ENCODE measurements at regions not wholly inside any gene's neighbourhood (a gene's known extent, or its start where the extent isn't known, plus 50 kb on each side); places are given as distances from the start of the nearest gene placed in this dataset.
"Not testable (repeated sequence)": the region's sequence is repeated elsewhere in the genome, so short reads cannot be mapped to it uniquely, and the experiment has no call there.

DNA sequence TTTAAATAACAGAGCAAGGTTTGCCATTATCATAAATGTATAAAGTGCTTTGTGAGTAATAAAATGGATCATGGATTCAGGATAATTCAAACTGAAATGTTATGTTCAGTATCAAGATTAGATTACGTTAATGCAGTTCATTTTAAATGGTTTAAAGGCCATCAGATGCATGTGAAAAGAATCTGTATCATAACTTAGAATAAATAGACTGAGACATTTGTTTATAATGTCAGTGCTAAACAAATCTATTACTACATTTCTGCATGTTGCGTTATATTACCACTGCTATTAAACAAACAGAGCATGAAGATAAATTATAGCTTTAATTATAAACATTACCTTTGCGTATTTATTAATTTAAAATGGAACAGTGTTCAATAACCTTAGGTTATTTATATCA lies 160.2 kb downstream of the TOX3 start:
- no peak for DNase-seq

DNA sequence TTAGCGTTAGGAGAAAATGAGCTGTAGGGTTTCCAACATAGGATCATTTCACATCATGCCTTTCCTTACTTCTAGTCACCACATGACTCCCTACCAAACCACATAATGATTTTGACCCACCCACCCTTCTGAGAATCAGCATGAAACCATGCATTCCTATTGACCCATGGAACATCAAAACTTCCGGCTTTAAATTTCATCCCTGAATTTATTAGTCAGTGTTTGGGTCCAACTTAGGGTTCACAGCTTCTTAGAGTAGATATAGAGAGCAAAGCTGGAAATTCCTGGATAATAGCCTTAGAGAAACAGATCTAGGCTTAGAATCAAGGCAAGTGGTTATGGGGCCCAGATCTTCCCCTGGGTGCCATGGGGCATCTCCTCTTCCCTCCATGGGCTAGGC lies 162.6 kb downstream of the TOX3 start:
- DNase-seq, result no peak

DNA sequence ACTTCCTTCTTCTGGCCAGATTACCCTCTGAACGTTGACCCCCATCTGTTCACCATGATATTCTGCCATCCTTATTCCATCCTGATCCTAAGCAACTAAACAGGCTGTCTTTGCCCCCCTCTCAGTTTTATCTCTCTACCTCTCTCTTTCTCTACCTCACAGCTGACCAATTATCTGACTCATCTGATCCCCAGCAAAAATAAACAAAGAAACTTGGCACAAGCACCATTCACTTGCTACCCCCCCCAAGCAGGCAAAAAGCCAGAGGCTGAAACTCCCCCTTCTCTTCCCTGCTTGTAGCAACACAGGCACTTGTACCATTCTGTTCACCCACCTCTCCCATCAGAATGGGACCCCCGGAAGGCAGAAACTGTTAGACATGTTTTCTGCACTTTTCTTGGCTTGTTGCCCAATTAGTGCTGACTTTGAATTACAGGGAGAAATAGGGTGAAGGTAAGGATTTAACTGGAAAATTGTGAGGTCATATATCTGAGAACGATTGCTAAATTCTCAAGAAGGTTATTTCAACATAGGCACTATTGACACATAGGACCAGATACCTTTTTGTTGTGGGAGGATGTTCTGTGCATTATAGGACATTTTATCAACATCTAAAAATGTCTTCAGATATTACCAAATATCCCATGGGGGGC lies 163.2 kb downstream of the TOX3 start:
- DNase-seq, result no peak

DNA sequence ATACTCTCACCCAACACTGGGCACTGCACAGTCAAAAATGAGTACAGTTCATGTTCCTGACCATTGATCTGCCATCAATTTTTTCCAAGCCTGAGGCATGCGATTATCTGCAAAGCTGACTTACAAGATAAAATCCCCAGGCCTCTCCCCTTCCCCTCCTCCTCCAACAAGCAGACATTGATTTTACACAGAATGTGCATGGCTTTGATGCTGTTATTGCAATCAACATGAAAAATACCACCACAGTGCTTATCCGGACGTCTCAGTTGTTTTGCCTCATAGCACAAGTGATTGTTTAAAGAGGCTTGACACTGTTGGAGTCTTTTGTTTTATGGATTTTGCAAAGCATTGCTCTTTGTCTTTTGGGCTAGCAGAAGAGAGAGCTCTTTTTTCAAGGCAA lies 163.8 kb downstream of the TOX3 start:
- DNase-seq, result no peak

DNA sequence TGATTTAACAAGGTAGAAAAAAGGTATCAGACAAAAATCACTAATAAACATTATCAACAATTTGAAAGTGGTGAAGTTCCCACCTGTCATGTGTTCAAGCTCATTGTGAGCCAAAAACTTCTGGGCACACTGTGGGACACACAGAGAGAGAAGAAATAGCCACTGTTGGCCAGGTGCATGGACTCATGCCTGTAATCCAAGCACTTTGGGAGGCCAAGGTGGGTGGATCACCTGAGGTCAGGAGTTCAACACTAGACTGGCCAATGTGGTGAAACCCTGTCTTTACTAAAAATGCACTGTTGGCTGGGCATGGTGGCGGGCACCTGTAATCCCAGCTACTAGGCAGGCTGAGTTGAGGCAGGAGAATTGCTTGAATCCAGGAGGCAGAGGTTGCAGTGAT lies 167.4 kb downstream of the TOX3 start:
- DNase-seq, result no peak

DNA sequence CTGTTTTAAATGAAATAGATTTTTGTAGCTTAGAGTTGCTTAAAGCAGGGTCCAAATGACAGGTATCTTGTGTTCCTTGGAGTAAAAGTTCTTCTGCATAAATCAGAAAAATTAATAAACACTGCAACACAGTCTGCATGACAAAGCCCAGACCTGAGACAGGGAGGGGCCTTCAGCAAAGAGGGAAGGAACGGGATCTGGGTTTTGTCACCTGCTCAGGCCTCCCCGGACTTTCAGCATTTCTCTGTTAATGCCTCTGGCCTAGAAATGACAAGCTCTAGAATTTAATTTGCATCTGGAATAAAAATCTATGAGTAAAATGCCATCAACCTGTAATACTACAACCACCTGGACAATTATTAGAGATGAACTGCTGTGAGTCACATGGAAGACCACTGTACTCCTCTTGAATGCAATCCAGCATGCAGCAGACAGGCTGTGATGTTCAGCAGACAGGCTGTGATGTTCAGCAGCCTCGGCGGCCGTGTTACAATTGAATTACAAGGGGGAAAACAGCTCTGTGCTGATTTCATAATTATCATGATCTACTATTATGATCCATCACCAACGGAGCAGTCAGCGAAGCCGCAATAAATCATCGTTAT lies 170.2 kb downstream of the TOX3 start:
- no peak for DNase-seq

DNA sequence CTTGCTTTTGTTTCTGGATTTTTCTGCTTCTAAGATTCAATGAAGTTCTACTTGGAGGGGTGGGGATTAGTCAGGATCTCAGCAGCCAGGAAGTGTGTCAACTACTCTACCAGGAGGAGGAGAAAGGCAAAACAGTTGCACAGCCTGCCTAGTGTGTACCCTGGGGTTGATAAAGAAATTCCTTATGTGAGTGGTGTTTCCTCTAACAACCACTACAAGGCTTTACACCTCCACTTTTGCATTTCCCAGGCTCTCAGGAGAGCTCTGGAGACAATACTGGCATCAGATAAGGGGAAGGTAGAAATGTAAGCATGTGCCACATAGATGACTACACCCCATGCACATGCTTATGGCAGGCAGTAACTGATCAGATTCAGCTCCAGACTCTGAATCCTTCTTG lies 174.6 kb downstream of the TOX3 start:
- DNase-seq, result no peak

DNA sequence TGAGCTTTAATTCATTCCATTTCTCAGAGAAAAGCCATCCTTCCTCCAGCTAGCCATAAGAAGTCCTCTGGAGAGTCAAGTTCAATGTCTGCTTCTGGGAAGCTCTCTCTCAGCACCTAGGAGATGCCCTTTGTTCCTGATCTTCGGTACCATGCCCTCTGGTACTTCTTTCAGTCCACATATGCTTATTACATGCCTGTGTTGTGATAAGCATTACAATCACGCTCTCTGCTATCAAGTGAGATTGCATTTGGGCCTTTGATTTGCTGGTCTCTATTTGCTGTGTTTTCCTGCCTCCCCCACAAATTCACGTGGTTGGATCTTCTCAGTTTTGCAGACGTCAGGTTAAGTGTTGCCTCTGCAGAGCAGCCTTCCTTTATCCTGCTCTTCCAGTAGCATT lies 178.1 kb downstream of the TOX3 start:
- DNase-seq, result no peak

DNA sequence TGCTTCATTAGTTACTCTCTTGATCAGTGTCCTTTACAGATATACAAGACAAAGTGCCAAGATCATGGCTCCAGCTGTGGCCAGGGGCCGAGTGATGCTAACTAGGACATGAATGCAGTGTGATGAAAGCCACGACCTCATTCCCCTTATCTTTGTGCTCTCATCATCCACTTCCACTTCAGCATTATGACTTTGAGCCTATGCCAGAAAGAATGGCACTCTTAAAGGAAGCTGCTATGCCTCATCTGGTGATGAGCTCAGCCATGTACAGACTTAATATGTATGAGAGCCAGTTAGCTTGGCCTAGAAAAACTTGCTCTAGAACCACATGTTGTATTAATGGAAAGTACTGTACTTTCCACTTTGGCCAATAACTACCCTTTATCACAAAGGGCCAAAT lies 179.1 kb downstream of the TOX3 start:
- DNase-seq, result no peak

DNA sequence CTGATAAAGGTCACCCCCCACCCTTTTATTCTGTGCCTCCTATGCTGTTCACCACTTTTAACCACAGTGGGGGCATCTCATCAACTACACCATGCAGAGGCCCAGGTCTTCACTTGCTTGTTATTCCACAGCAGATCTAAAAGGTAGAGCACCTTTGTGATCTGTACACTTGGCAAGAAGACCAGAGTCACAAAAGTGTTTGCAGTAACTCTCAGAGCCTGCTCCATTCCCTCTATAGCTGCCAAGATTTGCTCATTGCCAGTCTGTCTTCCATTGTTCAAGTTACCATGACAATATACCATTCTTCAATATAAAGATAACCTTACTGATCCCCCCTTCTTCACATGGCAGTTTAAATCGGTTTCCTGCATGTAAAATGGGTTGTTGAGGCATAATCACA lies 180.0 kb downstream of the TOX3 start:
- no peak for DNase-seq

DNA sequence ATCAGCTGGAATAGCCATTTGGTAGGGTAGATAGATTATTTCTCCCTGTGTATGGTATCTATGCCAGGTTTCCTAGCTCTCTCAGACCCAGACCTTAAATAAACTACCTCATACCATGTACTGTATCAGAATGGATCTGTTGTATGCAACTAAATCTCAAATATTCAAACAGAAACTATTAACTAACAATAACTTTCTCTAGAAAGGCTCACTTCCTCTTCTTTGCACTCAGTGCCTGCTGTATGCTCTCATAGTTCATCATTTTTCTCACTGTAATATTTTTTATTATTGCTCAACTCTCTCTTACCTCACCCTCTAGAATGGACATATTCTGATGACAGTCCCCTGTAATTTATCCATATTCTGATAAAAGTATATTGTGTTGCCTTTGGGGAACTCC lies 182.4 kb downstream of the TOX3 start:
- DNase-seq, result no peak

DNA sequence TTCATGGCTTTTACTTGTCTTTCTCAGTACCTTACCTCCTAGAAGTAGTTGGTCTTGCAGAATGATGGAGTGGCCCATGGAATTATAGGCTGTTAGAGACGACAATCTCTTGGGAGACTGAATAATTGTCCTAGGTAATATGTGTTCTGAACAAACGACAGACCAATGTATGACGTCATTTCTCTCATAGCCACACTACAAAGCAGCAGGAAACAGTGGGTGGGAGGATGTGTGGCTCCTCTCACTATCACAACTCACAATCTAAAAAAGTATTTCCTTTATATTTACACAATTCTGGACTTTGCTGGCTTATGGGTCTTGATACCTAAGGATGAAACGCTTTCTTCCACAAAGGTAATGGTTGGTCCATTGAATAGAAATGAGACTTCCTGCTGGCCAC lies 183.9 kb downstream of the TOX3 start:
- DNase-seq, result no peak

DNA sequence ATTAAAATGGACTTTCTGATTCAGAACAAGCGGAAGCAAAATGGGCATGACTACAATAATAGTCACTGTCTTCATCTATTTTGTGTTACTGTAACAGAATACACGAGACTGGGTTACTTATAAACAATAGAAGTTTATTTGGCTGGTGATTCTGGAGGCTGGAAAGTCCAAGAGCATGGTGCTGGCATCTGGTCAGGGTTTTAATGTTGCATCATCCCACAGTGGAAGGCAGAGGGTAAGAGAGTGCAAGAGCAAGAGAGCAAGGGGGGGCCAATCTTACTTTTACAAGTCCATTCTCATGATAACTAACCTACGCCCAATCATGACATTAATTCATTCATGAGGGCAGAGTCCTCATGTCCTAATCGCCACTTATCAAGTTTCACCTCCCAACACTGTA lies 189.2 kb downstream of the TOX3 start:
- no peak for DNase-seq

DNA sequence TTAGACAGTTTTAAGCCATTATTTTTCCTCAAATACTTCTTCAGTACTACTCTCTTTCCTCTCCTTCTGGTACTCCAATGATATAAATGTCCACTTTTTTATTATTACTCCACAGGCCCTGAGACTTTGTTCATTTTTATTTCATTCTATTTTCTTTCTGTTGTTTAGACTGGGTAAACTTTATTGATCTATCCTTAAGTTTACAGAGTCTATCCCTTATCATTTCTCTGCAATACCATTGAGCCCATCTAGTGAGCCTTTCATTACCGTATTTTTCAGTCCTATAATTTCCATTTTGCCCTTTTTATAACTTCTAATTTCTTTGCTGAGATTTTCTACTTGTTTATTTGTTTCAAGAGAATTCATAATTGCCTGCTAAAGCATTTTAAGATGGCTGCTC lies 193.7 kb downstream of the TOX3 start:
- DNase-seq, result no peak

DNA sequence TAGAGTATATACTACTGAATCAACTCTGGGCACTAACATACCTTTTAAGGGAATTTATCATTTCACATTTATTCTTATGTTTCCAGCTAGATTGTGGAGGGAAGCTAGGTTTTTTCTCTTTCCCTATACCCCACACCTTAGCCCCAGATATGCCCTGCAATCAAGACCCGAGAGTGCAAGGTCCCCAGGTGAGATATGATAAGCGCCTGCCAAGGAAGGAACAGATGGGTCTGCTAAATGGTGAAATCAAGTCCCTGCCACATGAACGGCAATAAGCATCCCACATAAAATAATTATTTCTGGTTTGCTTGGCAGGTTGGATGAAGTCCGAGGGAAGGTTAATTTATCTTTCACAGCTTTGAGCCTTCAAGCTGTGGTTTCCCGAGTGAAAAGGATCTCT lies 195.5 kb downstream of the TOX3 start:
- DNase-seq, result no peak

DNA sequence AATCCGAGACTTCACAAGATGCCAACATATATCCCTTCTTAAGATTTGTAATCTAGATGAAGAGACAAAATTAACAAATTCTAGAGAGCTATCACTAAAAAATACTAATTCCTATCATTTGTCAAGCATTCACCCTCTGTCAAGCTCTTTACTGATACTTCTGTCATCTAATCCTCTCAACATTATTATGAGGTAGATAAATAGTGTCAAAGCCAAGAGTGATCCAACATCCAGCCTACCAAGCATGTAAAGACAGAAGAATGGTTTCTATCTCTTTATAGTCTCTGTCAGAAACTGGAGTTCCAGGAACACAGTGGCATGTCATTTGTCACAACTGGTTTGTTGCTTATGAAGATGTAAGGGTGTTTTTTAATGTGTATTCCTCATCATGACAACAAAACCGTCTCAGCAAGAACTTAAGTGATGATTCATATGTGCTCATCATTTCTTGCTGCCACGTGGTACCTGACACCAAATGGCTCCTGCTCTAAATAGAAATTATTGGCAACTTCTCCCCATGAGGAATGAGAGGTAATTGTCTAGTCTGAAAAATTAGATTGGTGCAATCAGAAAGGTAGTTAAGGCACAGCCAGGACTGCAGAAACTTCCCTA lies 196.8 kb downstream of the TOX3 start:
- DNase-seq, result no peak

DNA sequence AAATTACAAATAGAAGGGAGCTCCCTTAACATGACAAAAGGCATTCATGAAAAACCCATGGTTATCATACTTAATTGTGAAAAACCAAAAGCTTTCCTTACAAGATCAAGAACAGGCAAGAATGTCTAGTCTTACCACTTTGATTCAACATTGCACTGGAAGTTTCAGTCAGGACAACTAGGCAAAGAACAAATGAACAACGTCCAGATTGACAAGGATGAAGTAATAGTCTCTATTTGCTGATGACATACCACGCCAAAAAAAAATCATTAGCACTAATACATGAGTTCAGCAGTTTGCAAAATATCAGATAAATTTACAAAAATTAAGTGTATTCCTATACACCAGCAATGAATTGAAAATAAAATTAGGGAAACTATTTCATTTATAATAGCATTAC lies 200.2 kb downstream of the TOX3 start:
- no peak for DNase-seq

DNA sequence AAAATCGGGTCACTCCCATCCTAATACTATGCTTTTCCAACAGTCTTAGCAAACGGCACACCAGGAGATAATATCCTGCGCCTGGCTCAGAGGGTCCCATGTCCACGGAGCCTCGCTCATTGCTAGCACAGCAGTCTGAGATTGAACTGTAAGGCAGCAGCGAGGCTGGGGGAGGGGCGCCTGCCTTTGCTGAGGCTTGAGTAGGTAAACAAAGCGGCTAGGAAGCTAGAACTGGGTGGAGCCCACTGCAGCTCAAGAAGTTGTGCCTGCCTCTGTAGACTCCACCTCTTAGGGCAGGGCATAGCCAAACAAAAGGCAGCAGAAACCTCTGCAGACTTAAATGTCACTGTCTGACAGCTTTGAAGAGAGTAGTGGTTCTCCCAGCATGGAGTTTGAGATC lies 213.3 kb downstream of the TOX3 start:
- DNase-seq, result not testable (repeated sequence)

DNA sequence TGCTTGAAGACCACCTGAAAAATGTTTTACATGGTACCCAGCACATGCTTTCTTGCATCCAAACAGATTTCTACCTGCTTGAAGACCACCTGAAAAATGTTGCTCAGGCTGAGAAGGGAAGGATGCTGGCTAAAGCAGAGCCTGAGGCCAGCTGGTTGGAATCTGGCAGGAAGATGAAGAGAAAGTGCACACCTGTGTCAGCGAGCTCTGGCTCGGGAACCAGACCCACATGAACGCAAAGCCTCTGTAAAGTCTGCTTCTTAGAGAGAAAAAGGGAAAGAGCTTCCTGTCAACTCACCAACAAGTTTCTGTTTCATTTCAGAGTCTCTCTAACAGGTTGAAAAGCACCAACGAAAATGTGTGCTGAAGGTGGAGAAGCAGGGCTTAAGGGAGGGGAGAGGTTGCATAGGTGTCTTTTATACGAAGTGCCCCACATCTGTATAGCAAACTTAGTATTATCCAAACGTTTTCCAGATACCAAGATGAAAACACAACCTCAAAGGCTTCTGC lies 226.0 kb downstream of the TOX3 start:
- DNase-seq, result no peak

DNA sequence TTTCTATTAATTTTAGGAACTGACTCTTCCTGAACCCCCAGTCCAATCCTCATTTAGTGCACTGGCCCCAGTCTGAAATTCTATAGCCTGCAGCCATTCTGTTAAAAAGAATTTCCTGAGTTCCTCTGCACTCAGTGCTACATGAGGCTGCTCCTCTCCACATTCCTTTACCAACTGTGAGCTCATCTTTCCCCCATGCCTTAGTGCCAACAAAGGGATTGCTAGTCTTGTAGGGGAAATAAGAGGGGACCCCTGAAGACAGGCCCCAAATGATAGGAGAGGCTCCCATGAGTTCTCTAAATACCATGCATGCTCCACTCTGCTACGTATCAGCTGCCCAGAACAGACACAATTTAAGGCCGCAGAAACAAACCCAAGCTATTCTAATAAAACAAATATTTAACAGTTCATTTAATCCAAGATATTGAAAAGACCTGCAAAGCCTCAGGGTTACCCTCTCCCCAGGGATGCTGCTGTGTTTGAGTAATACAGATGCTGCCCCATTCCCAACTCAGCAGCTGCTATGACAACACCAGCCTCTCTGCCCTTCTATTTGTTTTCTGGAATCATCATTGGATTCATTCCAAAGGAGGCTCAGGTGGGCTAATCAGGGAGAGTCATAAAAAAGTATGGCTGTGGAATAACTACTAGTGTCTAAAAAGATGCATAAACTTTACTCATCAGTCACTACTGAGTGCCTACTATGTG lies 228.5 kb downstream of the TOX3 start:
- peak; percentile 93 for DNase-seq

DNA sequence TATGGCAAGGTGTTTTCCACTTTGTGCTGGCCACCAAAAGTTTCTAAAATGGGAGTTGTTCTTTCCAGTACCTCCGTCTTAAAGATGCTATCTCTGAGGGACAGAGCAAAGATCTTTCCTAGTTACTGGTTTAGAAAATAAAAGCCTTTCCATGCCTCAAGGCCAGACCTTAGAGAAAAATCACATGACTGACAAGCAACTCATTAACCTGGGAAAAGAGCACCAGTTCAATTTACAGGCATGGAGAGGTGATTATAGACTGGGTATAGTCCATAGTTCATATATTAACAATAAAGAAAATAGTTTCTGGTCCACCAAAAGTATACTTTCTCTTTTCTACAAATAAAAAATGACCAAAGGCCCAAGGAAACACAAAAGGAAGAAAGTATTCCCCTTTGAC lies 230.7 kb downstream of the TOX3 start:
- no peak for DNase-seq

DNA sequence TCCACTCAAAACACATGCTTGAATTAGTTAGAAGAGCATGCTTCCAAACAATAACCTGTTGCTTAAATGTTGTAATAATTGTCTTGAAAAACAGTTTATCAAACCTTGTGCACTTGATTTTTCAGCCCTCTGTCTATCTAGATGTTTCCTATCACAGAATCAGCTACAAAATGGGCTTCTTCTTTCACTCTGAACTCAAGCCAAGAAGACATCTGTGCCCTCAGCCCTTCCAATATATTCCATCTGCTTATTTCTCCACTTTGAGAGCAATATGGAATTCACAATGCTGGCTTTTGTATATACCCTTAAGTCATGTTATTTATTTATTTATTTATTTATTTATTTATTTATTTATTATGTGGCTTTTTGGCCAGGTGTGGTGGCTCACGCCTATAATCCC lies 234.2 kb downstream of the TOX3 start:
- DNase-seq, result no peak

DNA sequence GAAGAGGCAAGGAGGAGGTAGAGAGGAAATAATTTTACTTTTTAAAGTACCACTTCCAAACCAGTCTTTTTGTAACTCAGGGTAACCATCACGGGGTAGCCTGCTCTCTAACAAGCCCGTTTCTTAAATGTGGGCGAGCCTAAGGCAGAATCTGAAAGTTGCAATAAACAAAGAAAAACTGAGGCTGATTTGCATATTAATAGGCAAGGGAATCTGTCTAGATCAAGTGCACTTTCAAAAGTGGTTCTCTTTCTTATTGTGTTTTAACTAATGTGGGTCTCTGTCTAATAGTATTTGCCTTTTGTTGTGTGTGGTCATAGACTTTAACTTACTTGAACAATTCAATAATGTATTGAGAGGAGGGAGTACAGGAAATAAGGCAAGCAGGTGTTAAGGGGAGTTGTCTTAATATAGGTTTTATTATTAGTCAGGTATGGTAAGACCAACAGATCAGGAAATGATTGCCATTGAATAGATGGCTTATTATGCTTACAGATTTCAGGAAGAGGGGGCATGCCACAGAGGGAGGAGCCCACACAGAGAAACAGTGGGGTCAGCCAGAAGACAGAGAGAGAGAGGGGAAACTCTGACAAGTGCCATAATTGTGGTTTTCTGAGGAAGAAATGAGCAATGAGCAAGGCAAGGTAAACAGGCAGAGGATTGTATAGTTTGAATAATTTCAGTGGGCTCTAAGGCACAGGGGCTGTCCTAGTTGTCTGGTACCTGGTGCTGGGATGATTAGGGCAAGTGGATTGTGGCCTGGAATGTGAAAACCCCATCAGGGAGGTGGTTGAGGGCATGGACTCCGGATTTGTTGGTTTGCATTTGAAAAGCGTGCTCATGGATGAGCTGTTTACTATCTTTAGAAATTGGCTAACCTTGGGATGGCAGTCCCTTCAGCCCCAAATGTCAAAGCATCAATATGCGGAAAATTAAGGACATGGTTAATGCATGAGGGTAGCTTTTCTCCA lies 237.2 kb downstream of the TOX3 start:
- DNase-seq, result no peak

All from COR-L47 (cell line).